WTC11 (cell line): ENCODE measurements at regions not wholly inside any gene's neighbourhood (a gene's known extent, or its start where the extent isn't known, plus 50 kb on each side); places are given as distances from the start of the nearest gene placed in this dataset.

Source experiments
- CREB1 ChIP-seq: sonication (generic); formaldehyde crosslinking; IDR thresholded peaks from 2 replicates; pipeline ENCODE4 v1.8.0; 2023; ENCODE audit warnings: mild to moderate bottlenecking, missing genetic modification reagents
- CTCF ChIP-seq: fragments of 200-600 bp; IDR thresholded peaks from 2 replicates; pipeline ENCODE4 v1.8.0; 2022; ENCODE audit warnings: antibody characterized with exemption
- FOXP4 ChIP-seq: sonication (generic); formaldehyde crosslinking; IDR thresholded peaks from 2 replicates; pipeline ENCODE4 v1.8.0; 2022; ENCODE audit warnings: mild to moderate bottlenecking, missing genetic modification reagents
- IRF1 ChIP-seq: sonication (generic); formaldehyde crosslinking; IDR thresholded peaks from 2 replicates; pipeline ENCODE4 v1.8.0; 2023; ENCODE audit warnings: missing genetic modification reagents
- MAX ChIP-seq: sonication (generic); formaldehyde crosslinking; IDR thresholded peaks from 2 replicates; pipeline ENCODE4 v1.8.0; 2022; ENCODE audit warnings: mild to moderate bottlenecking, missing genetic modification reagents
- PRRX2 ChIP-seq: fragments of 250-450 bp; sonication (Bioruptor Pico); IDR thresholded peaks from 2 replicates; pipeline ENCODE4 v1.8.0; 2021; ENCODE audit warnings: mild to moderate bottlenecking

GRCh38 chr3:80999481-80999880 lies 762.0 kb downstream of the GBE1 start:
- TF ChIP-seq IRF1 (CRISPR knock-in tag) (no peak), MAX (CRISPR knock-in tag) (no peak), CTCF (no peak), PRRX2 (CRISPR knock-in tag) (no peak), FOXP4 (CRISPR knock-in tag) (no peak), CREB1 (no peak)
